ENCODE measurements at regions not wholly inside any gene's neighbourhood (a gene's known extent, or its start where the extent isn't known, plus 50 kb on each side); places are given as distances from the start of the nearest gene placed in this dataset.

DNA sequence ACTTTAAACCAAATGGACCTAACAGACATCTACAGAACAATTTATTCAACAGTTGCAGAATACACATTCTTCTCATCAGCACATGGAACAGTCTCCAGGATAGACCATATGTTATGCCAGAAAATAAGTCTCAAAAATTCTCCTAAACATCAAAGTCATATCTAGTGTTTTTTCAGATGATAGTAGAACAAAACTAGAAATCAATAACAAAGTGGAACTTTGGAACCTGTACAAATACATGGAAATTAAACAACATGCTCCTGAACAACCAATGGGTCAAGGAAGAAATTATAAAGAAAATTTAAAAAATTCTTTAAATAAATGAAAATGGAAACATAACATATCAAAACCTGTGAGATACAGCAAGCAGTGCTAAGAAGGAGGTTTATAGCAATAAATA lies 194.1 kb upstream of the SIX2 start:
- TF ChIP-seq POLR2A (IDR thresholded peaks at IDR 0.05) = no peak
- TF ChIP-seq, protein P1, sequence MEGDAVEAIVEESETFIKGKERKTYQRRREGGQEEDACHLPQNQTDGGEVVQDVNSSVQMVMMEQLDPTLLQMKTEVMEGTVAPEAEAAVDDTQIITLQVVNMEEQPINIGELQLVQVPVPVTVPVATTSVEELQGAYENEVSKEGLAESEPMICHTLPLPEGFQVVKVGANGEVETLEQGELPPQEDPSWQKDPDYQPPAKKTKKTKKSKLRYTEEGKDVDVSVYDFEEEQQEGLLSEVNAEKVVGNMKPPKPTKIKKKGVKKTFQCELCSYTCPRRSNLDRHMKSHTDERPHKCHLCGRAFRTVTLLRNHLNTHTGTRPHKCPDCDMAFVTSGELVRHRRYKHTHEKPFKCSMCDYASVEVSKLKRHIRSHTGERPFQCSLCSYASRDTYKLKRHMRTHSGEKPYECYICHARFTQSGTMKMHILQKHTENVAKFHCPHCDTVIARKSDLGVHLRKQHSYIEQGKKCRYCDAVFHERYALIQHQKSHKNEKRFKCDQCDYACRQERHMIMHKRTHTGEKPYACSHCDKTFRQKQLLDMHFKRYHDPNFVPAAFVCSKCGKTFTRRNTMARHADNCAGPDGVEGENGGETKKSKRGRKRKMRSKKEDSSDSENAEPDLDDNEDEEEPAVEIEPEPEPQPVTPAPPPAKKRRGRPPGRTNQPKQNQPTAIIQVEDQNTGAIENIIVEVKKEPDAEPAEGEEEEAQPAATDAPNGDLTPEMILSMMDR (IDR thresholded peaks at IDR 0.05) = no peak

Measured in testis (tissue), 2 donors.